H1 (cell line): ENCODE measurements at regions not wholly inside any gene's neighbourhood (a gene's known extent, or its start where the extent isn't known, plus 50 kb on each side); places are given as distances from the start of the nearest gene placed in this dataset.

ENCODE experiments used
- CTCF ChIA-PET: fragments of 300-600 bp; sonication (Branson Sonifier 250); formaldehyde crosslinking; loops from one replicate; lab custom pipeline; 2021; ENCODE audit not compliant: partially characterized antibody; lab: Charles Lee
- POLR2A ChIA-PET: fragments of 300-600 bp; sonication (Branson Sonifier 250); formaldehyde crosslinking; loops from one replicate; lab custom pipeline; 2021; ENCODE audit warnings: inconsistent platforms; ENCODE audit not compliant: partially characterized antibody; lab: Charles Lee
- DNase-seq, 2 experiments: peaks; one replicate each; pipeline versions ENCODE4 v3.0.0 to v3.0.0-alpha.2; 2010 to 2022; ENCODE audit warnings: low spot score in 2 of 2, low read depth in 1 of 2, mixed read lengths in 1 of 2
- FAIRE-seq: peaks from 2 replicates; lab custom pipeline; 2011; peaks lifted over from hg19 to GRCh38; lab: Jason Lieb, UNC
- H2AFZ ChIP-seq: 2 replicates; pipeline ENCODE4 v1.8.1; 2012; ENCODE audit warnings: low read length, inconsistent platforms
- H2AK5ac ChIP-seq: 2 replicates; pipeline ENCODE4 v1.6.1; 2013; ENCODE audit warnings: low read depth, low read length
- H2BK120ac ChIP-seq: replicated peaks from 2 replicates; pipeline ENCODE3; 2013; ENCODE audit warnings: low read depth, low read length, inconsistent platforms
- H2BK12ac ChIP-seq: 2 replicates; pipeline ENCODE4 v1.6.1; 2013; ENCODE audit warnings: low read depth, low read length
- H2BK15ac ChIP-seq: 2 replicates; pipeline ENCODE4 v1.6.1; 2013; ENCODE audit warnings: low read length
- H2BK20ac ChIP-seq: 2 replicates; pipeline ENCODE4 v1.6.1; 2013; ENCODE audit warnings: low read length
- H2BK5ac ChIP-seq: 2 replicates; pipeline ENCODE4 v1.6.1; 2013; ENCODE audit warnings: low read depth, low read length
- H3K14ac ChIP-seq: 2 replicates; pipeline ENCODE4 v1.6.1; 2013; ENCODE audit warnings: inconsistent platforms; ENCODE audit not compliant: insufficient read length
- H3K18ac ChIP-seq: 2 replicates; pipeline ENCODE4 v1.6.1; 2013; ENCODE audit warnings: low read length; ENCODE audit errors: extremely low read depth
- H3K23ac ChIP-seq: 2 replicates; pipeline ENCODE4 v1.6.1; 2013; ENCODE audit warnings: inconsistent platforms; ENCODE audit not compliant: insufficient read length
- H3K23me2 ChIP-seq: 2 replicates; pipeline ENCODE4 v1.6.1; 2013; ENCODE audit warnings: low read depth, low read length
- H3K27ac ChIP-seq: 2 replicates; pipeline ENCODE4 v1.6.1; 2011; ENCODE audit warnings: low read depth, low read length, inconsistent platforms
- H3K27me3 ChIP-seq, 4 experiments: replicated peaks in 1 of 4; 1 replicate in 1 of 4; 2 replicates in 3 of 4; pipeline versions ENCODE4 v1.6.1 to v1.8.1; 2011 to 2013; ENCODE audit warnings: low read length in 3 of 4, mild to moderate bottlenecking in 3 of 4, inconsistent platforms in 2 of 4, mixed read lengths in 2 of 4, moderate library complexity in 1 of 4; ENCODE audit not compliant: control insufficient read depth in 3 of 4, insufficient read depth in 3 of 4; ENCODE audit errors: extremely low read depth in 1 of 4
- H3K36me3 ChIP-seq, 4 experiments: 2 replicates each; pipeline versions ENCODE4 v1.6.1 to v1.8.1; 2011 to 2013; ENCODE audit warnings: mild to moderate bottlenecking in 4 of 4, low read length in 3 of 4, moderate library complexity in 2 of 4, control low read depth in 1 of 4, inconsistent platforms in 1 of 4; ENCODE audit not compliant: insufficient read depth in 4 of 4, control insufficient read depth in 2 of 4
- H3K4ac ChIP-seq: replicated peaks from 2 replicates; pipeline ENCODE3; 2013; ENCODE audit warnings: low read length, low read depth, mixed read lengths, inconsistent platforms; ENCODE audit not compliant: insufficient read length
- H3K4me1 ChIP-seq, 4 experiments: replicated peaks in 1 of 4; 1 replicate in 1 of 4; 2 replicates in 3 of 4; pipeline versions ENCODE4 v1.6.1 to v1.8.1; 2011 to 2013; ENCODE audit warnings: low read length in 3 of 4, inconsistent platforms in 2 of 4, mixed read lengths in 1 of 4; ENCODE audit not compliant: insufficient read depth in 4 of 4, control insufficient read depth in 3 of 4
- H3K4me2 ChIP-seq, 2 experiments: 2 replicates each; pipeline versions ENCODE4 v1.6.1 to v1.8.1; 2011 to 2013; ENCODE audit warnings: low read depth in 2 of 2, low read length in 2 of 2, control low read depth in 1 of 2, inconsistent platforms in 1 of 2, mild to moderate bottlenecking in 1 of 2; ENCODE audit not compliant: insufficient read depth in 1 of 2
- H3K4me3 ChIP-seq, 4 experiments: fragments of 200-600, 300-600 bp in 1 of 4; sonication (generic), shearing (Covaris generic), sonication (Bioruptor Twin) in 1 of 4; 2 replicates each; pipeline versions ENCODE4 v1.5.1 to v1.8.1; 2011 to 2016; ENCODE audit warnings: low read length in 4 of 4, low read depth in 3 of 4, control low read depth in 2 of 4, inconsistent platforms in 2 of 4, mild to moderate bottlenecking in 2 of 4, mixed read lengths in 1 of 4, moderate library complexity in 1 of 4; ENCODE audit not compliant: insufficient read depth in 2 of 4; ENCODE audit errors: extremely low read depth in 1 of 4
- H3K56ac ChIP-seq: replicated peaks from 2 replicates; pipeline ENCODE3; 2013; ENCODE audit warnings: low read depth, mild to moderate bottlenecking, mixed read lengths, low read length, inconsistent platforms; ENCODE audit not compliant: insufficient read length
- H3K79me1 ChIP-seq: 2 replicates; pipeline ENCODE4 v1.6.1; 2013; ENCODE audit warnings: low read depth, low read length, control low read depth
- H3K79me2 ChIP-seq, 2 experiments: 2 replicates each; pipeline versions ENCODE4 v1.6.1 to v1.8.1; 2012 to 2013; ENCODE audit warnings: low read length in 2 of 2, mild to moderate bottlenecking in 2 of 2, inconsistent platforms in 1 of 2; ENCODE audit not compliant: insufficient read depth in 2 of 2, control insufficient read depth in 1 of 2
- H3K9ac ChIP-seq, 4 experiments: replicated peaks in 1 of 4; 1 replicate in 1 of 4; 2 replicates in 3 of 4; pipeline versions ENCODE4 v1.6.1 to v1.8.1; 2011 to 2013; ENCODE audit warnings: low read depth in 3 of 4, low read length in 3 of 4, control low read depth in 2 of 4, mild to moderate bottlenecking in 2 of 4, moderate library complexity in 2 of 4, inconsistent platforms in 1 of 4; ENCODE audit errors: extremely low read depth in 1 of 4
- H3K9me3 ChIP-seq, 2 experiments: 2 replicates each; pipeline versions ENCODE4 v1.6.1 to v1.8.1; 2012 to 2013; ENCODE audit warnings: mild to moderate bottlenecking in 2 of 2, moderate library complexity in 2 of 2, control low read depth in 1 of 2, inconsistent platforms in 1 of 2, low read depth in 1 of 2, low read length in 1 of 2, mixed read lengths in 1 of 2; ENCODE audit not compliant: insufficient read depth in 2 of 2
- H4K20me1 ChIP-seq, 2 experiments: replicated peaks in 1 of 2; 2 replicates each; pipeline versions ENCODE3 to v1.8.1; 2011 to 2013; ENCODE audit warnings: inconsistent platforms in 2 of 2, low read length in 2 of 2, mild to moderate bottlenecking in 1 of 2; ENCODE audit not compliant: insufficient read depth in 2 of 2, control insufficient read depth in 1 of 2
- H4K5ac ChIP-seq: 2 replicates; pipeline ENCODE4 v1.6.1; 2013; ENCODE audit warnings: low read length, low read depth, mixed read lengths, inconsistent platforms; ENCODE audit not compliant: insufficient read length
- H4K8ac ChIP-seq: 2 replicates; pipeline ENCODE4 v1.8.0; 2013; ENCODE audit warnings: mild to moderate bottlenecking, moderate library complexity, low read length, inconsistent platforms; ENCODE audit not compliant: insufficient read depth; ENCODE audit errors: extremely low read depth
- H4K91ac ChIP-seq: replicated peaks from 2 replicates; pipeline ENCODE3; 2013; ENCODE audit warnings: low read length, mixed read lengths, inconsistent platforms; ENCODE audit not compliant: insufficient read length
- POU5F1 ChIP-seq: IDR thresholded peaks from 2 replicates; pipeline ENCODE4 v1.6.1; 2011; ENCODE audit warnings: low read depth, mild to moderate bottlenecking, low read length, moderate library complexity
- WGBS, 2 experiments: shearing (Covaris generic) in 1 of 2; methylation state at CpG; one replicate each; pipeline versions ENCODE4 v1.1.6 to v1.1.7; 2013 to 2015; ENCODE audit warnings: low lambda C conversion rate in 2 of 2, mixed read lengths in 2 of 2, inconsistent platforms in 1 of 2, low coverage in 1 of 2, missing lambda C conversion rate in 1 of 2; ENCODE audit not compliant: insufficient replicate concordance in 2 of 2, insufficient coverage in 1 of 2, insufficient read length in 1 of 2; ENCODE audit errors: extremely low coverage in 1 of 2, missing lambda C conversion rate in 1 of 2; 5-methylcytosine and 5-hydroxymethylcytosine counted together

DNA sequence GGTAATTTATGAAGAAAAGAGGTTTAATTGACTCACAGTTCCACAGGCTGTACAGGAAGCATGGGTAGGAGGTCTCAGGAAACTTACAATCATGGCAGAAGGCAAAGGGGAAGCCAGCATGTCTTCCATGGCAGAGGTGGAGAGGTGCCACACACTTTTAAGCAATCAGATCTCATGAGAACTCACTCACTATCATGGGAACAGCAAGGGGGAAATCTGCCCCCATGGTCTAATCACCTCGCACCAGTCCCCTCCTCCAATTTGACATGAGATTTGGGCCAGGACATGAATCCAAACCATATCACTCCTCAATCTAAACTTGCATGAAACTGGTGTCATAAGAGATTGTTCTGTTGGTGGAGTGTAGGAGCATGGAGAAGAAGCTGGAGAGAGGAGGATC lies 51.6 kb upstream of the CCN6 start:
- Histone ChIP-seq H2AK5ac (no peak overlapping the region), H4K5ac (no peak overlapping the region), H3K4me3 (no peak overlapping the region), H3K4ac (no peak overlapping the region), H4K20me1 (no peaks in the 10 kb centered on the region), H2BK15ac (no peak overlapping the region), H3K23ac (no peak overlapping the region), H3K14ac (no peak overlapping the region), H2BK20ac (no peak overlapping the region), H3K56ac (no peak overlapping the region), H2BK5ac (no peak overlapping the region), H4K91ac (no peak overlapping the region), H3K9ac (no peak overlapping the region), H3K79me1 (no peaks in the 10 kb centered on the region; the same call in 1 of the 2 replicates), H3K79me2 (no peaks in the 10 kb centered on the region), H2BK120ac (no peak overlapping the region), H3K18ac (no peak overlapping the region), H3K9me3 (no peaks in the 10 kb centered on the region), H2BK12ac (no peak overlapping the region), H3K4me1 (0 out of 7 replicates have a peak, but pooled peaks cover 0 to 2% (median 0%) of the 10 kb centered on the region in 4 experiments), H2AFZ (no peak overlapping the region), H3K27me3 (no peaks in the 10 kb centered on the region), H3K23me2 (no peaks in the 10 kb centered on the region), H3K4me2 (no peak overlapping the region), H3K27ac (no peak overlapping the region), H4K8ac (no peak overlapping the region), H3K36me3 (no peaks in the 10 kb centered on the region)
- POLR2A ChIA-PET = no interaction called here
- CTCF ChIA-PET = interaction anchor here (0.9 to 1.2 kb wide), 3 partner anchors 26 to 292 kb away, joined by 3 to 4 read pairs (median 3); no protein-coding TSS in a partner anchor
- DNase-seq = no peak
- FAIRE-seq = no peak
- TF ChIP-seq POU5F1 = no peak
- 80% methylated on average over 1 of the region's 1 CpG; no CpG with 5 or more reads in 1 of the 2 experiments for WGBS, 2 experiments
